SK-N-MC (cell line): ENCODE measurements at regions not wholly inside any gene's neighbourhood (a gene's known extent, or its start where the extent isn't known, plus 50 kb on each side); places are given as distances from the start of the nearest gene placed in this dataset.

Source experiments
- DNase-seq: peaks from one replicate; pipeline ENCODE4 v3.0.0-alpha.2; 2011; ENCODE audit warnings: low read depth, low spot score
- H3K27ac ChIP-seq: fragments of 200-600 bp; sonication (generic); 2 replicates; pipeline ENCODE4 v1.5.1; 2016; ENCODE audit warnings: mixed run types
- H3K36me3 ChIP-seq: fragments of 200-600 bp; sonication (generic); 2 replicates; pipeline ENCODE4 v1.6.1; 2017; ENCODE audit warnings: antibody characterized with exemption, low read length, mixed read lengths; ENCODE audit not compliant: insufficient read depth
- H3K4me3 ChIP-seq: fragments of 200-600 bp; sonication (generic); 2 replicates; pipeline ENCODE4 v1.5.1; 2016
- H3K9ac ChIP-seq: fragments of 200-600 bp; sonication (generic); 2 replicates; pipeline ENCODE4 v1.8.0; 2017; ENCODE audit warnings: mixed run types, mixed read lengths; ENCODE audit not compliant: insufficient read length
- H3K9me3 ChIP-seq: fragments of 200-600 bp; sonication (generic); 2 replicates; pipeline ENCODE4 v1.6.1; 2017; ENCODE audit warnings: low read depth, mild to moderate bottlenecking, antibody characterized with exemption, low read length, moderate library complexity, mixed read lengths
- EZH2 ChIP-seq: fragments of 200-600 bp; sonication (generic); IDR thresholded peaks from one replicate; pipeline ENCODE4 v1.6.1; 2017; ENCODE audit warnings: antibody characterized with exemption
- FOXP2 ChIP-seq: optimal IDR thresholded peaks from 2 replicates; pipeline ENCODE3; 2011; ENCODE audit warnings: mild to moderate bottlenecking, moderate library complexity; ENCODE audit not compliant: insufficient read depth; ENCODE audit errors: extremely low read length, control extremely low read depth
- POLR2AphosphoS5 ChIP-seq: IDR thresholded peaks from 2 replicates; pipeline ENCODE4 v1.6.1; 2012; ENCODE audit warnings: mild to moderate bottlenecking, low read depth, low read length, borderline replicate concordance

DNA sequence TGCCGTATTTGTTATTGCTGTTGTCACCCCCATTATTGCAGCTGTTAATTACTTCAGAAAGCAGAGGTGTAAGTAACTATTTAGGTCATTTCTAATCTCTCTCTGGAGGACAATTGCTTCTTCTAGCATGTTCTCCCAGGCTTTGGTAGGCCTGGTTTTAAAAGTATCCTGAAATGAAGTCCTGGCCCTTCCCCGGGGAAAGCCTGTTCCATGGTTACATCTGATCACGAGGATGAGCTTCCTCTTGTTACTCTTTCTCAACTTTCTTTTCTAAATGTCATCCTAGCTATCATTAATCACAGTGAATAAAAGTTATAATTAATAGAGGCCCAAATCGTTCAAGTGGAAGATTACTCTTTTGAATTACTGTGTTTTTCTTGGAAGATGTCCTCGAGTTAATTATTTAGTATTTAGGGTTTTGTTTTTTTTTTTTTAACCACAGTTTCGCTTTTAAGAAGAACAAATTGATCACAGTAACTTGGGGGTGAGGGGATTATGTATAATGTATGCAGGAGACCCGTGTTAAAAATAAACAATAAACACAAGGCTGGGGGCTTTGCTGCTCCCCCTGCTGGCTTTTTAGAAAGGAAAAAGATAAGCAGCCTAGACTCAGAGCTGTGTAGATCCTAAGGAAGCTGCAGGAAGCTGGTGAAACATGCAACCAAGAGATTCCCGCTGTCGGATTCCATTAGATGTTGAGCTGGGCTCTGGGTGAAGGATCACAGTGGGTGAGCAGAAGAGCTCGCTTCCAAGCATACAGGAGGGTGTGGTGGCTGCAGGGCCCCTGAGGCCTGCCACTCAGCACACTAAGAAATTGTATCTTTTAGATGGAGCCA lies 420.1 kb downstream of the FUT8 start:
- peak overlapping the region; percentile 78 for H3K27ac ChIP-seq
- no peaks in the 10 kb centered on the region for H3K36me3 ChIP-seq
- H3K4me3 ChIP-seq = peak overlapping the region; percentile 38
- H3K9me3 ChIP-seq = no peaks in the 10 kb centered on the region
- DNase-seq = peak; percentile 18
- TF ChIP-seq FOXP2 (peak; percentile 86), EZH2 (no peak)
- peak overlapping the region; percentile 67 for H3K9ac ChIP-seq

DNA sequence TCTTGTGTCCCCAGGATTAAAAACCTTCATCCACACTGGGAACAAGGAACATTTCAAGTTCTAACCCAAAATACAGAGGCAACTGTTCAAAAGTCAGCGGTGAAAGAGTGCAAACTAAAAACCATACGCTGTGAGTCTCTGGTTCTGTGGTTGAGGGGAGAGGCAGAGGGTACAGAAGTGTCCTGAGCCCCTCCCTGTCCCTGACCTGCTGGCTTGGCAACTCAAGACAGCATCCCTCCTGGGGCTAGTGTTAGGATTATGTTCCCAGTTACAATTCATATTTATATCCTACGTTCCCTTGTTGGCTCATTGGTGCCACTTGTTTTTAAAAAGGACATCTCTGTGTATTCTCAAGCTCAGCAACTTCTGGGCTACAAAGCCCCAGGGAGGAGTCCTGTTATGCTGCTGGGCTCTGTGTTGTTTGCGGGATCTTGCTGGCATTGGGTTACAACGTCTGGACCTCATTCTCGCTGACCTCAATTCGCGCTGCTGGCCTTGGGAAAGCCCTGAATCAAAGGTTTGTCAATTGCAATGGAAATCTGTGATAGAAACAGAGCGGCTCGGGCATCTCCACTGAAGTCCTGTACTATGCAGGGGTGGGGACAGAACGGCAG lies 420.8 kb downstream of the FUT8 start:
- 0 out of 2 replicates have a peak overlapping the region, but pooled peaks have one; percentile 38 for H3K4me3 ChIP-seq
- peak overlapping the region; percentile 78; the same call in 1 of the 2 replicates for H3K27ac ChIP-seq
- no peak overlapping the region for H3K9ac ChIP-seq
- H3K9me3 ChIP-seq = no peaks in the 10 kb centered on the region
- no peak for DNase-seq
- TF ChIP-seq POLR2AphosphoS5 = no peak
- TF ChIP-seq FOXP2 = no peak
- TF ChIP-seq EZH2 = no peak
- no peaks in the 10 kb centered on the region for H3K36me3 ChIP-seq

DNA sequence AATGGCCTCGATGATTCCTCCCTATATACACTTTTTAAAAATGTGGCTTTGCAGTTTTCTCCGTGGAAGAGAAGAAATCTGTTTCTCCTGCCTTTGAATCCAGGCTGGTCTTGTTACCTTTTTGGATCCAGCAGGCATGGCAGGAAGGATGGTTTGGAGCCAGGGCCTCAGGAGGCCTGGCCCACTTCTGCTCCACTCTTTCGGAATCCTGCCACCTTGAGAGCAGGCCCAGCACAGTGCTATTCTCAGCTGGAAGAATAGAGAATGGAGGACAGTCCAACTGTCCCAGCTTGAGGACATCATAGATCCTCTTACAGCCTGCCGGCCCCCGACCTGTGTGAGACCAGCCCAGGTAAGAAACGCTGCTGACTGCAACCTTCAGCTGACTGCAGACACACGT lies 421.5 kb downstream of the FUT8 start:
- Histone ChIP-seq H3K36me3 (no peaks in the 10 kb centered on the region), H3K9me3 (no peaks in the 10 kb centered on the region), H3K9ac (no peak overlapping the region), H3K27ac (no peak overlapping the region), H3K4me3 (no peak overlapping the region)
- TF ChIP-seq POLR2AphosphoS5 (no peak), EZH2 (no peak), FOXP2 (no peak)
- no peak for DNase-seq

DNA sequence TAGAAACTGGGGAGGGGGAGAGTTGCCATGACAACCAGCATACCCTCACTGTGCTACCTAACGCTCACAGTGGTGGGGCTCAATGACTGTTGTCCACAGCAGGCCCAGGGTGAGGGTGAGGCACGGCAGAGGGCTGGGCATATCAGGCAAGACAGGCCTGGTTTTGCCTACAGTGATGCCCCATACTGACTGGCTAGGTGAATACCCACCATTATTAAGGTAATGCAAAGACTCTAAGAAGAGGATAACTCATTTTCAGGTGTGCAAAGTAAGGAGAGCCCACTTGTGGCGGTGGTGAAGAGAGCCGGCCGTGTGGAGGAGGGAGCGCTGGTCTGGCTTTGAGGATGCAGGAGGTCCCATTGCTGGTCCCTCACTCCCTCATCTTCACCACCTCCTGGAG lies 422.3 kb downstream of the FUT8 start:
- TF ChIP-seq EZH2 (no peak), POLR2AphosphoS5 (no peak), FOXP2 (no peak)
- Histone ChIP-seq H3K36me3 (no peaks in the 10 kb centered on the region), H3K9me3 (no peaks in the 10 kb centered on the region), H3K9ac (no peak overlapping the region), H3K4me3 (no peak overlapping the region), H3K27ac (no peak overlapping the region)
- no peak for DNase-seq

DNA sequence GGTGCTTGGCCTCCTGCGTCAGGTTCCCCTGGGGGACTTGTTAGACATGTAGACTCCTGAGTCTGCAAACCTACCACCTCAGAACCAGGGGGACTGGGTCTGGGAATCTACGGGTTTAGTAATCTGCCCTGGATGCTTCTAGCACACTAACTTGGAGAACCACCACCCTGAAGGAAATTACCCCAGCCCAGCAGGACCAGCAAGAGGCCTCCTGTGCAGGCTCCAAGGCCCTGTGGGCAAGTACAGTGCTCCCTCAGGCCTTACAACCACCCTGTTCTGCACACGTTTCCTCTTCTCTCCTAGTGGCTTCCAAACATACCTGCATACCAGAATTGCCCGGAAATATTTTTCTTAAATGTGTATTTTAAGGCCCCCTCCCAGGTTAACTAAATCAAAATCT lies 423.0 kb downstream of the FUT8 start:
- Histone ChIP-seq H3K9me3 (no peaks in the 10 kb centered on the region), H3K4me3 (no peak overlapping the region), H3K27ac (no peak overlapping the region), H3K36me3 (no peaks in the 10 kb centered on the region), H3K9ac (no peak overlapping the region)
- no peak for DNase-seq
- TF ChIP-seq EZH2 (no peak), POLR2AphosphoS5 (no peak), FOXP2 (no peak)

DNA sequence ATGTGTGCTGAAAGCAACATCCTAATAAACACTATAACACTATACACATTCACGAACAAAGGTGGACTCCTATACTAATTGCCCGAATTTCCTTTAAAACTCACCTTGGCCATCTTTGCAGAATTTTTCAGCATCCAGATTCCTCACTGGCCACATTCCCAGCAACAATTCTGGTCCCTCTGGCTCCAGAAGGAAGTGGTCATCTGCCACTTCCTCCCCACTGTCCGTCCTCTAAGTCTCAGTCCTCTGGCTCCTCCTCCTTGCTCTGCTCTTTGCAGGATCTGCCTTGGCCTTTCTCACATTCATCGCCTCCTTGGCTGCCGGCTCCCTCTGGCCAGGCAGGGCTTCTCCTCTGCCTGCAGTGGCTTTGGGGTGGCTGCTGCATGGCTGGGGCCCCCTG lies 426.0 kb downstream of the FUT8 start:
- Histone ChIP-seq H3K9ac (no peak overlapping the region), H3K36me3 (no peaks in the 10 kb centered on the region), H3K9me3 (no peaks in the 10 kb centered on the region), H3K27ac (no peak overlapping the region), H3K4me3 (no peak overlapping the region)
- TF ChIP-seq FOXP2 (no peak), POLR2AphosphoS5 (no peak), EZH2 (no peak)
- no peak for DNase-seq

DNA sequence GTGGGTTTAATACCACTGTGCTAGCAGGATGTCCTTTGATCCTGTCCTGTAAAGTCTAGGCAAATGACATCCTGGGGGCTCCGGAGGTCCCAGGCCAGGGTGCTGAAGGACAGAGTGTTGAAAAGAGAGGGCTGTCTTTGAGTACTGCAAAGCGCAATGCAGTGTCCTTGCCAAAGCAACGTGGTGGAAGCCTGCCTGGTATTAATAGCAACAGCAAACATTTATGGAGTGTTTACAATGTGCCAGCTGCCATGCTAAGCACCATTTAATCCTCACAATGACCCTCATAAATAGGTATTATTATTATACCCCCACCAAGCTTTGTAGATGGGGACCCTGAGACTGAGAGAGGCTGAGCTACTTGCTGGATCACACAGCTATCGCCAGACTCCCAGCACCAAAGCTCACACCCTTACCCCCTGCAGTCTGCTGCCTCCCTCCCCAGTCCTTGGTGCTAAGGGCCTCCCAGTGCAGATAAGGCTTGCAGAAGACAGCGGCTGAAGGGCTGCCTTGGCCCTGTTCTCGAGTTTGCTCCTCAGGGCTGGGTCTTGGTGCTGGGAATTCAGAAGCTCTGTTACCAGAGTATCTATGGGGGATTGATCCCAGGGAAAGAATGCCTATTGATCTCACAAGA lies 427.7 kb downstream of the FUT8 start:
- no peak for DNase-seq
- no peak overlapping the region for H3K27ac ChIP-seq
- H3K9ac ChIP-seq = no peak overlapping the region
- no peaks in the 10 kb centered on the region for H3K9me3 ChIP-seq
- H3K4me3 ChIP-seq = no peak overlapping the region
- no peaks in the 10 kb centered on the region for H3K36me3 ChIP-seq
- TF ChIP-seq FOXP2 (no peak), POLR2AphosphoS5 (no peak), EZH2 (no peak)

DNA sequence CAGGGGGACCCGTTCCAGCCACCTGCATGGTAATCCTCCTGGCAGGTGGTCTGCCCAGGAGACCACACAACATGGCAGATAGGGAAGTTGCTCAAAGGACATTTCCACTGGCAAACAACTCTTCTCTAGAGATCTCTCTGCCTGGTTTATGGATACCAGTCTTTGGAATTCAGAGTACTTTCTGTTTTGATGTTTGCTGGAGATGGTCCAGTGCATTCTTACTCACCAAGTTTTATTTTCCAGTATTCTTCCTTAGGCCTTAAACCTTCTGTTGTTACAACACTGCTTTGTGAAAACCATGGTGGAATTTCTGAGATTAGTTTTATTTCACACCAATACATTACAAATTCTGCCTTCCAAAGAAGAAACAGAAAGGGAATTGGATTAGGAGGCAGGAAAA lies 428.3 kb downstream of the FUT8 start:
- no peak for TF ChIP-seq EZH2
- no peak for TF ChIP-seq POLR2AphosphoS5
- DNase-seq = no peak
- Histone ChIP-seq H3K9me3 (no peaks in the 10 kb centered on the region), H3K27ac (no peak overlapping the region), H3K9ac (no peak overlapping the region), H3K36me3 (no peaks in the 10 kb centered on the region), H3K4me3 (no peak overlapping the region)
